ENCODE measurements at regions not wholly inside any gene's neighbourhood (a gene's known extent, or its start where the extent isn't known, plus 50 kb on each side); places are given as distances from the start of the nearest gene placed in this dataset.
"Not testable (repeated sequence)": the region's sequence is repeated elsewhere in the genome, so short reads cannot be mapped to it uniquely, and the experiment has no call there.

- Histone ChIP-seq H3K36me3 (ENCODE audit: insufficient read depth, low read length) (no peaks in the 10 kb centered on the region), H3K9ac (ENCODE audit: low read length) (no peak overlapping the region), H3K27ac (ENCODE audit: low read depth, low read length) (no peak overlapping the region), H3K4me3 (ENCODE audit: insufficient read depth, low read depth, low read length) (no peak overlapping the region), H2AFZ (ENCODE audit: low read depth, low read length) (no peak overlapping the region), H3K27me3 (ENCODE audit: insufficient read depth, low read length) (no peaks in the 10 kb centered on the region), H3K4me2 (ENCODE audit: low read length) (no peak overlapping the region), H3K4me1 (ENCODE audit: insufficient read depth, low read length) (no peaks in the 10 kb centered on the region), H4K20me1 (ENCODE audit: insufficient read depth, low read length) (no peaks in the 10 kb centered on the region), H3K9me3 (ENCODE audit: insufficient read depth, low read depth, low read length) (no peaks in the 10 kb centered on the region), H3K79me2 (ENCODE audit: insufficient read depth, low read length) (no peaks in the 10 kb centered on the region)
- no peak for DNase-seq (ENCODE audit: low read depth)
- FAIRE-seq: no peak
- TF ChIP-seq, protein P1, sequence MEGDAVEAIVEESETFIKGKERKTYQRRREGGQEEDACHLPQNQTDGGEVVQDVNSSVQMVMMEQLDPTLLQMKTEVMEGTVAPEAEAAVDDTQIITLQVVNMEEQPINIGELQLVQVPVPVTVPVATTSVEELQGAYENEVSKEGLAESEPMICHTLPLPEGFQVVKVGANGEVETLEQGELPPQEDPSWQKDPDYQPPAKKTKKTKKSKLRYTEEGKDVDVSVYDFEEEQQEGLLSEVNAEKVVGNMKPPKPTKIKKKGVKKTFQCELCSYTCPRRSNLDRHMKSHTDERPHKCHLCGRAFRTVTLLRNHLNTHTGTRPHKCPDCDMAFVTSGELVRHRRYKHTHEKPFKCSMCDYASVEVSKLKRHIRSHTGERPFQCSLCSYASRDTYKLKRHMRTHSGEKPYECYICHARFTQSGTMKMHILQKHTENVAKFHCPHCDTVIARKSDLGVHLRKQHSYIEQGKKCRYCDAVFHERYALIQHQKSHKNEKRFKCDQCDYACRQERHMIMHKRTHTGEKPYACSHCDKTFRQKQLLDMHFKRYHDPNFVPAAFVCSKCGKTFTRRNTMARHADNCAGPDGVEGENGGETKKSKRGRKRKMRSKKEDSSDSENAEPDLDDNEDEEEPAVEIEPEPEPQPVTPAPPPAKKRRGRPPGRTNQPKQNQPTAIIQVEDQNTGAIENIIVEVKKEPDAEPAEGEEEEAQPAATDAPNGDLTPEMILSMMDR (IDR thresholded peaks at IDR 0.05; ENCODE audit: insufficient read depth, low read depth, low read length): no peak
- TF ChIP-seq EZH2 (IDR thresholded peaks at IDR 0.05; ENCODE audit: insufficient read depth, low read length): no peak
- H3K4me1 Mint-ChIP-seq (ENCODE audit: low read depth, unreplicated experiment): peaks cover 12% of the 10 kb centered on the region
- no peak overlapping the region for H3K27ac Mint-ChIP-seq (ENCODE audit: unreplicated experiment)
- H3K27me3 Mint-ChIP-seq (ENCODE audit: low read depth, unreplicated experiment): no peaks in the 10 kb centered on the region
- H3K9me3 Mint-ChIP-seq (ENCODE audit: unreplicated experiment): peaks cover 4% of the 10 kb centered on the region
- no peaks in the 10 kb centered on the region for H3K36me3 Mint-ChIP-seq (ENCODE audit: low read depth, unreplicated experiment)
- no peak overlapping the region for H3K4me3 Mint-ChIP-seq (ENCODE audit: unreplicated experiment)
Measured at GRCh38 chr4:167893531-167893930, 198.8 kb upstream of the ANXA10 start.

DNA sequence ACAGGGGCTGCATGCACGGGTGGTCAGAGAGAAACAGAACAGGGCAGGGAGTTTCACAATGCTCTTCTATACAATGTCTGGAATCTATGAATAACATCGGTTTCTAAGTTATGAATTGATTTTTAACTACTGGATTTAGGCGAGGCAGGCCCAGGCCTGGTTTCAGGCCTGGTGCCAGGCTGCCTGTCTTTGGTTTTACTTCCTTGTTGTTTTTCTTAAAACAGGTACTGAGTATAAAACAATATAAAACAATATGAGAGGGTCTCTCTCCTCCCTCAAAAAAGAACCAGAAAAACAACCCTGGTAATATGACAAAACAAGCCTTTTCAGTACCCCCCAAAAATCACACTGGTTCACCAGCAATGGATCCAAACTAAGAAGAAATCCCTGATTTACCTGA is 196.1 kb upstream of the ANXA10 start:
- H3K9me3 Mint-ChIP-seq (ENCODE audit: unreplicated experiment); H4K20me1 ChIP-seq (ENCODE audit: insufficient read depth, low read length); H2AFZ ChIP-seq (ENCODE audit: low read depth, low read length); H3K36me3 ChIP-seq (ENCODE audit: insufficient read depth, low read length); FAIRE-seq; H3K4me2 ChIP-seq (ENCODE audit: low read length); DNase-seq (ENCODE audit: low read depth); H3K4me1 ChIP-seq (ENCODE audit: insufficient read depth, low read length); H3K27me3 Mint-ChIP-seq (ENCODE audit: low read depth, unreplicated experiment); H3K9me3 ChIP-seq (ENCODE audit: insufficient read depth, low read depth, low read length); H3K4me3 ChIP-seq (ENCODE audit: insufficient read depth, low read depth, low read length); H3K27me3 ChIP-seq (ENCODE audit: insufficient read depth, low read length); H3K9ac ChIP-seq (ENCODE audit: low read length); H3K36me3 Mint-ChIP-seq (ENCODE audit: low read depth, unreplicated experiment); H3K27ac ChIP-seq (ENCODE audit: low read depth, low read length); H3K79me2 ChIP-seq (ENCODE audit: insufficient read depth, low read length): not testable (repeated sequence)
- Mint-ChIP-seq H3K4me3 (ENCODE audit: unreplicated experiment) (peak overlapping the region; percentile 17), H3K4me1 (ENCODE audit: low read depth, unreplicated experiment) (peaks cover 12% of the 10 kb centered on the region), H3K27ac (ENCODE audit: unreplicated experiment) (peak overlapping the region; percentile 99)

DNA sequence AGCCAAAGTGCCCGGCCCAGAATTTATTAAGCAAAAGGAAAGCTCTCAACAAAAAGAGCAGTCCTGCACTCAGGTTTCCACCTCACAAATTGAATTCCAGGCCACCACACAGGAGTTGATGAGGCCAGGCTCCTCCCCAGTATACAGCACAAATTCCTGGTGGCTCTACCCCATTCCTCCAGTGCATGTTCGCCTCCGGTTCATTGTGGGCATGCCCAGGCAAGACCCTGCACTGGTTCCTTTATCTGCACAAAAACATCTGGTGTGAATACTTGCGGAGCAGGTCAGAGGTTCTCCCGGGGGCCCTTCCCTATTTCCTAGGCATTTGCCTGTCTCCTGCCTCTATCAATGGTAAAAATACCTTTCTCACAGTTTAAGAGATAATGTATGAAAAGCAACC is 195.2 kb upstream of the ANXA10 start:
- H3K4me3 Mint-ChIP-seq (ENCODE audit: unreplicated experiment): peak overlapping the region; percentile 74
- no peaks in the 10 kb centered on the region for H3K36me3 Mint-ChIP-seq (ENCODE audit: low read depth, unreplicated experiment)
- TF ChIP-seq, protein P1 (IDR thresholded peaks at IDR 0.05; ENCODE audit: insufficient read depth, low read depth, low read length): no peak
- TF ChIP-seq EZH2 (IDR thresholded peaks at IDR 0.05; ENCODE audit: insufficient read depth, low read length): no peak

More for the DNA sequence above, 195.2 kb upstream of the ANXA10 start:
- H2AFZ ChIP-seq (ENCODE audit: low read depth, low read length): peak overlapping the region; percentile 60
- no peaks in the 10 kb centered on the region for H3K36me3 ChIP-seq (ENCODE audit: insufficient read depth, low read length)
- H3K4me2 ChIP-seq (ENCODE audit: low read length): peak overlapping the region; percentile 11
- Mint-ChIP-seq H3K27me3 (ENCODE audit: low read depth, unreplicated experiment) (no peaks in the 10 kb centered on the region), H3K4me1 (ENCODE audit: low read depth, unreplicated experiment) (peaks cover 12% of the 10 kb centered on the region), H3K27ac (ENCODE audit: unreplicated experiment) (peak overlapping the region; percentile 99), H3K9me3 (ENCODE audit: unreplicated experiment) (peaks cover 4% of the 10 kb centered on the region)
- H3K9me3 ChIP-seq (ENCODE audit: insufficient read depth, low read depth, low read length): no peaks in the 10 kb centered on the region
- H3K4me1 ChIP-seq (ENCODE audit: insufficient read depth, low read length): no peaks in the 10 kb centered on the region
- no peak for FAIRE-seq
- peak overlapping the region; percentile 10 for H3K9ac ChIP-seq (ENCODE audit: low read length)
- H3K27ac ChIP-seq (ENCODE audit: low read depth, low read length): peak overlapping the region; percentile 31
- no peak overlapping the region for H3K4me3 ChIP-seq (ENCODE audit: insufficient read depth, low read depth, low read length)
- H4K20me1 ChIP-seq (ENCODE audit: insufficient read depth, low read length): no peaks in the 10 kb centered on the region
- no peaks in the 10 kb centered on the region for H3K79me2 ChIP-seq (ENCODE audit: insufficient read depth, low read length)
- H3K27me3 ChIP-seq (ENCODE audit: insufficient read depth, low read length): no peaks in the 10 kb centered on the region
- peak; percentile 74 for DNase-seq (ENCODE audit: low read depth)

Measured in astrocyte (in vitro differentiated cells and primary cell).